ENCODE measurements at regions not wholly inside any gene's neighbourhood (a gene's known extent, or its start where the extent isn't known, plus 50 kb on each side); places are given as distances from the start of the nearest gene placed in this dataset.
"Not testable (repeated sequence)": the region's sequence is repeated elsewhere in the genome, so short reads cannot be mapped to it uniquely, and the experiment has no call there.

DNA sequence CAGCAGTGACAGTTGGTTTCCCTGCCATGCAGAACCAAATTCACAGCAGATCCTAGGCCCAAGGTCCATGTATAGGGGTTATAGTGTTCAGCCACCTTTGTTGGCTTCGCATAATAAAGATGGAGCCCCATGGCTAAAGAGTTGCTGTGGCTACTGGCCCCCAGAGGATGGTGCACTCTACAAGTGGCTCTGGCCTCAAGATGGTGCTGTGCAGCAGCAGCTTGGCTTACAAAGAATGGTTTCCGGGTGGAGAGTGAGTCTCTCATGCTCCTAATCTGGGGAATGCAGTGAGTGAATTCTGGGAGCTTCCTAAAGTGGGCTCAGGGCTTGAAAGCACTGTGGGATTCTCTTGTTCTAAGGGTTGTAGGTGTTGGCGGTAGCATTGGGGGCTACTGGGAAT, 1199.7 kb downstream of the CNTNAP5 start:
- no peak for DNase-seq

DNA sequence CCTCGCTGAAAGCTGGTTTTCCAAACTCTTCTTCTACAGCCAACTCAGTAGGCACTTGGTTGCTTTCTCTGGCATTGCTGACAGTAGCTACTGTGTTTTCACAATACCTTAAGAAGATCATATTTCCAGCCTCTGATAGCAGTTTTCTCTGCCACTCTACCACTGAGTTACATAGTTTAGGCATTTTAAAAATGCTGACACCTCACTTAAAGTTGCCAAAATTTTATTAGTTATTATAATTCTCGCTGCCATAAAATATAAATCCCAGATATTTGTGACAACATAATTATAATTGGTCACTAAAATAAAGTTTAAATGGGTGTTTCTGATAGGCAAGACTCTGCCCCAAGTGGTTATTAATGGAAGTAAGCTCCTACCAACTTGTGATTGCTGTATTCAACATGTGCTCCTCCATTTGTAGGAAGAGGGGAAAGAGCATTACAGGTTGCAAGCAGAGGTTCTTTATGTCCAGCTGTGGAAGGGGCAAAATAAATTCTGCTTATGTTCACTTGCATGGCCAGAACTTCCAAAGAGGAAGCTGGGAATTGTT, 1202.8 kb downstream of the CNTNAP5 start:
- no peak for DNase-seq

DNA sequence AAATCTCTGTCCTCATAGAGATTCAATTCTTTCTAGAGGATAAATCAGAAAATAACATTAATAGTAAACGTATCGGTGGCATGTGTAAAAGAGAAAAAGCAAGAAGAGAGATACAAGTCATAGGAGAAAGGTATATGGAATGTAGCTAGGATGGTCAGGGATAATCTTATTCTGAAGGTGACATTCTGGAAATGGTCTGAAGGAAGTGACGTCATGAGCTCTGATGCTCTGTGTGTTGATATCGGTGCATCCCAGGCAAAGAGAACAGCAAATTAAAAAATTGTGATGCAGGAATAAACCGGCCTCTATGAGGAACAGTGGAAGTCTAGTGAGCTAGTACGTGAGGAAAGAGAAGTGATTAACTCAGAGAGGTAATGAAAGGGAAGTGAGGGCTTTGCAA, 1215.8 kb downstream of the CNTNAP5 start:
- DNase-seq, result no peak

DNA sequence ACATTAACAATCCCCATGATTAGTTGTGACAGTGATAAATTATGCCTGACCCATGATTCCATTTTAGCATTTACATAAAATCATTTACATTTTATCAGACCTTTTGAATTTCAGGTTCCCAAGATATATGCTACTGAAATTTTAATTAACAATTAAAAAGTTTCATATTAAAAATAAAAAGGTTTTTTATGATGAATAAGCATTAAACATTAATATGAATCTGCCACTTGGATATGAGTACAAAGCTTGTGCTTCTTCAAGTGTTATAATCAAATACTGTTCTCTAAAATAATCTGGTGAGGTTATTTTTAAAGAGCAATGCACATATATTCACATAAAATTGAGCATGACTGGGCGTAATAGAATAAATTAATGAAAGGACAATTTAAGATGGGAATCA, 1218.0 kb downstream of the CNTNAP5 start:
- no peak for DNase-seq

DNA sequence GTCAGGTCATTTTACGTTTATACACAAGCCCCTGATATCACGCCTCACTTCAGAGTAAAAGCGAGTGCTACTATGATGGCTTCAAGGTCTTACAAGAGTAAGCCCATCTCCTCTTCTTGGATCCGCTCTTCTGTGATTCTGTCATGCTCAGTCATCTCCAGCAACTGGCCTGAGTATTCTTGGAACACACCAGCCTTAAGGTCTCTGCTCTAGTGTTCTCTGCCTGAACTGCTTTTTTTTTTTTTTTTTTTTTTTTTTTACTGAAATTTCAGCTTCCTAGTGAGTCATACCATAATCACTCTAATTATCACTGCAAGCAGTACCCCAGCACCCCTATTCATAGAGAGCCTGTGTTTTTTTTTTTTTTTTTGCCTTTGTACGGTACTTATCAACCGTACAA, 1228.9 kb downstream of the CNTNAP5 start:
- DNase-seq, result no peak

DNA sequence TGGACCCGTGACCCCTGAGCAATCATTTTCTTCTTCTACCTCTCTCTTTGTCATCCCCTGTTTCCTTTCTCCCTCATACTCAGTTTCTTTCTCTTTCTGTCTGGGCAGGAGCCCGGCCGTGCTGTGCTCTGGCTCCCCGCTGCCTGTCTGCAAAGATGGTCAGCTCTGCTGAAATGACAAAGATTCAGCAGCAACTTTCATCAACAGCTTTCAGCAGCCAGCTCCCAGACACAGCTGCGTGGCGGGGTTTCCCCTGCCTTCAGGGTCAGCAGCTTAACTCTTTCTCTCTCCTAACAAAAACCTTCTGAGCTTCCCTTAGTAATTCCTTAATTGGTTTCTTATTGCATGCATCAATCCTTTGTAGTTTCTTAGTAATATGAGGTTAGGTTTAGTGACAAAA, 1234.4 kb downstream of the CNTNAP5 start:
- no peak for DNase-seq

DNA sequence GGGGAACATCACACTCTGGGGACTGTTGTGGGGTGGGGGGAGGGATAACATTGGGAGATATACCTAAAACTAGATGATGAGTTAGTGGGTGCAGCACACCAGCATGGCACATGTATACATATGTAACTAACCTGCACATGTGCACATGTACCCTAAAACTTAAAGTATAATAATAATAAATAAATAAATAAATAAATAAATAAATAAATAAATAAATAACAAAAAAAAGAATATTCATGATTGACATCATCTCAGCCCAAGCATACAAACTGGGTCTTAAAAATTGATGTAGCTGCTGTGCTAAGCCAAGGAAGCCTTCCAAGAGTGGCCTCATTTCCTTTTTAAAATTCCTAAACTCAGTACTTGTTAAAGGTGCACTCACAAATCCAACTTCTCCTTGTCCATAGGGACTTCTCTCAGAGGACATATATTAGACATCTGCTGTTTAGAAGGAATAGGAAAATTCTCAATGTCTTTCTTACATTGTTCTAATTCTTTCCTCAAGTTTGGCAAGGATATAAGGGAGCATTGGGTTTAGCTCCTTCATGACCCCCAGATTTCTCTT, 1235.4 kb downstream of the CNTNAP5 start:
- not testable (repeated sequence) for DNase-seq

DNA sequence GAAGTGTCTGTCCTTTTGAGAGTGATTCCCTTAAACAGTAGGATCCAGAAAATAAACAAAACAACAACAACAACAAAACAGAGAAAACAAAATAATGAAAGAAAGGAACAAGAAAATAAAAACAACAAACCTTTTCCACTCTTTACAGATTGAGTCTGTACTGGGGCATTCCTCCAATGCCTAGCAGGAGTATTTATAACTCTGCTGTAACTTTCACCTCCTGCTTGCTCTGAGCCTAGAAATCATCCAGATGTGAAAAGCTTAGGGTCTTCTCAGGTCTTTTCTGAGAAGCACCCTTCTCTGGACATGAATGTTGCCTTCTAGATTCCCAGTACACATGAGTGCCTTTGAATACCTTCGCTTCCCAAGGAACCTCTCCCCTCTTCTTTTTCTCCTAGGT, 1239.4 kb downstream of the CNTNAP5 start:
- no peak for DNase-seq

DNA sequence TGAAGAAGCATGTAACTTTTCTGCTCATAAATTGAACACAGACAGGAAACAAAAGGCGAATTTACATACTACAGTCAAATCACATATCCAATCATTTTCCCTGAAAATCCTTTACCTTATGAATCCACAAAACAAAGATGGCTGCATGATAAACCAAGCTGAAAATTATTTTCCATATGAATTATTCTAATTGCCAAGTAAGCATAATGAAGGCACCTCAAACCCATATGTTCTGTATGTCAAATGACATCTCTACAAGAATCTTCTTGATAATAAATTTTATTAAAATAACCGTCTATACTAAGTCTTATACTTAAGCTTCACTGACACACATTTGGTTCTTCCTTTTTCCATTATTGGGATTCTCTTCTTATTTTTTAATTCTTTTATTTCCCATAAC, 1242.6 kb downstream of the CNTNAP5 start:
- DNase-seq, result no peak

DNA sequence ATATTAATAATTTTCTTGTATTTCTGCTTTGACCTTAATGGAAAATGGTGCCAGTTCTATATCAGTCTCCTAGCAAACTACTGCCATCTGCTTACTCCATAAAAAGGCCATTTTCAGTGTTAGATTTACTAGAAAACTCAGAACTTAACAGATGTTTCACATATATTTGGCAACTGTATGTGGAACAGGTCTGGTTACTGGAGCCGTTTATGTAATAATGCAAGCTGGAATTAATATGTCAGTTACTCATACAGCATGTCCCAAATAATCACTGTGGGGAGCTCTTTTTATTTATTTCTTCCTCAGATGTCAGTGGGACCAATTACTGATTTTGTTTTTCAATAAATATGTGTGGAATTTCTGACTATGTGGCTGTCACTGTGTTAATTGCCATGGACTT, 1247.6 kb downstream of the CNTNAP5 start:
- DNase-seq, result no peak

DNA sequence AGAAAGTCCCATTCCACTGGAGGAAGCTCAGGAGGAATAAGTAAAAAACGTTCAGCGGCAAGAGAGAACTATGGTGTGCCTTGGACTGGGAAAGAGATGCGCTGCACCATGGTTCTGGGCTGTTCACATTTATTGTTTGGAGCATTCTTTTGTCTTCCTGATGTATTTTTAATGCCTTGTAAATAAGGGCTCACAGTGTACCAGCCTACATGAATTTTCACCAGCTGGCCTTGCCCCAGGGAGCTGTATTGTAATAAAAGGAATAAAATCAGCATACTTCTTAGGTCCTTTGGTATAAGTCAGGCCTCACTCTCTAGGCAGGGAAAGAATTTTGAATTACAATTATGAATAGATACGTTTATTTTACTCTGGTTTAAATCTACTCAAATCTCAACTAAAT, 1249.6 kb downstream of the CNTNAP5 start:
- DNase-seq, result no peak

DNA sequence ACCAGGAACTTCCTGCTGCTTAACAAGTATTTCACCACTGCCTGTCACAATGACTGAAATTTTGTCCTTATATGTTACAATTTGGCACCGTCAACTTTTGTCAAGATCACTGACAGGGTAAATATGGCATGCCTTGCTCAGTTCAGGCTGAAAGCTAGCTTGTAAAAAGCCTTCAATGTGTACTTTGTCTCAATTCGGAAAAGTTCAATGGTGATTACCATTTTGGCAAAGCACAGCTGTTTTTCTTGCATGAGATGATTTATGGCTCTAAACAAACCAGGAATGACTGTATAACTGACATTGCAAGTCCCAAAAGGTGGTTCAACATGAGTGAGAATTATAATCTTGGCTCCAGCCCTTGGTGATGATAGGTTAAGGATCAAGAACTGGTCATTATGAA, 1255.2 kb downstream of the CNTNAP5 start:
- DNase-seq, result no peak

DNA sequence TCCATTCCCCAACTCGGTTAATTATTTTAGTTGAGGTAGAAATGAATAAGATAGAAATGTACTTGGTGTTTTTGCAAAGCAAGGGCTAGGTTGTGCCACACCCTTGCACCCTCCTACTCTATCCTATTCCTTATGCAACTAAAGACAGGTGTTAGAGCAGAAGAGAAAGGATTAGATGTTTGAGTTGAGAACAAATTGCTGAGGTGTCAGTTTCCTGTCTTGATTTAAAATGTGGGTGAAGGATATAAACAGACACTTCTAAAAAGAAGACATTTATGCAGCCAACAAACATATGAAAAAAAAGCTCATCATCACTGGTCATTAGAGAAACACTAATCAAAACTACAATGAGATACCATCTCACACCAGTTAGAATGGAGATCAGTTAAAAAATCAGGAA, 1256.2 kb downstream of the CNTNAP5 start:
- no peak for DNase-seq

DNA sequence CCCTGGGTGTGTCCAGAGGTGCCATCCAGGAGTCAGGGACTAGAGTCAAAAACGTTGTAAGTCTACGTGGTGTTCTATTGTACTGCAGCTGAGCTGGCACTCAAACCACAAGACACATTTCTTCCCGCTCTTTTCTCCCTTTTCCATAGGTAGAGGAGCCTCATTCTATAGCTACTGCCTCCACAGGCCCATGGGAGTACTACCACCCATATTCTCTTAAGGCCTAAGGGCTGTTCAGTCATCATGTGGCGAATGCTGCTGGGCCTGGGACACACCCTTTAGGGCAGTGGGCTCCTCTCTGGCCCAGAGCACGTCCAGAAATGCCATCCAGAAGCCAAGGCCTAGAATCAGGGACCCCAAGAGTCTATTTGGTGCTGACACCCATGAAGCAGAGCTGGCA, 1271.7 kb downstream of the CNTNAP5 start:
- DNase-seq, result no peak

DNA sequence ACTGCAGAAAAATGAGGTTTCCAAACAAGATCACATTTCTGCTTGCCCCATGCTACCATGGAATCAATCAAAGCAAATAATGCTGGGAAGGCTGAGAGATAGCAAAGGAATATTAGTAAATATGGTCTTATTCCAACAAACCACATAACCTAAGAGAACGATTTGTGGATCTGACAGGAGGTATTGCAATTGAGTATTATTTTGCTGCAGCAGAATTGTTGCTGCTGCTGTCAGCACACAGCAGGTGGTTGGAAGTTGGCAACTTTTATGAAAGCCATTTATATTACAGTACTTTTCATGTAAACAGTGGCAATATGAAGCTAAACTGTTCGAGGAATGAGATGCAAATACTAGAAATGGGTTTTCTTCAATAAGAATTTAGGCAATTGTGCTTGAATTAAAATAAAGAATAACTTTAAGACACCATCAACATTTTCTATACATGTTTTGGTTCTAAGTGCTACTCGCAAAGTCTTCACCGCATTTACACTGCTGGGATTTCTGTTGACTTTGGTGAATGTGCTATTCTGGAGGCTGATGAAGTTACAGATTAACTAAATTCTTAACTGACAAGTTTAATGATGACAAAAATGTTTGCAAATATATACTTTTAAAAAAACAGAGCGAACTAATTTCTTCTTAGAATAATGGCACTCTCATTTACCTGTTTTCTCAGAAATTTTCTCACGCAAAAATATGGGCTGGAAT, 1285.7 kb downstream of the CNTNAP5 start:
- no peak for DNase-seq

DNA sequence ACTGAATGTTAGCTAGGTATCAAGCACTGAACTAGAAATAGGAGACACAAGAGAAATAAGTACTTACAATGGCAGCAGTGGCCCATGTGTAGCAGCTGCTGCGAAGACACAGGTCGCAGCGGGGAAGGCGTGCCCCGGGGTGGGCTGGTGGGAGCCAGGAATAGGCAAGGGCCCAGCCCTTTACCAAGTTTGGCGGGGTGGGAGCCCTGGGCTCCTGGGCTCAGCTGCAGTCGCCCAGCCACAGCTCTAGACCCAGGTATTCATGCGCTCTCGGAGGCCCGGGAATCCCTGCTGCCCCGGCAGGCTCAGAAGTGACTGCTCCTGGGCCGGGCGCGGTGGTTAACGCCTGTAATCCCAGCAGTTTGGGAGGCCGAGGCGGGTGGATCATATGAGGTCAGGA, 1287.3 kb downstream of the CNTNAP5 start:
- no peak for DNase-seq

DNA sequence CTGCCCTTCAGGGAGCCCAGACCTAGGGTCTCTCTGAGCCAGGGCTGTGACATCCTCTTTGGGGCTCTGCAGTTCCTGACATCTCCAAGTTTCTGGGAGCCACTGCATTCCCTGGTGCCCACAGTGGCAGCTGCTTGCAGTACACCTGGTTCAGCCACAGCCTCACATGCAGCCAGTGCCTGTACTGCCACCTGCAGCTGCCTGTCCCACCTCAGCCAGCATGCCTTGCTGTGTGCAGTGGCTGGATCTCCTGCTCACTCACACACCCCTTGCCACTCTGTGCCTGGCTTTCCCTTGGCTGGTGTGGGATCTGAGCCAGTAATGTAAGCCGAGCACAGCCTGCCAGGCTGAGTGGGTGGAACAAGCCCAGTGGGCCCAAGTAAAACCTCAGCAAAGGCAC, 1288.7 kb downstream of the CNTNAP5 start:
- no peak for DNase-seq

DNA sequence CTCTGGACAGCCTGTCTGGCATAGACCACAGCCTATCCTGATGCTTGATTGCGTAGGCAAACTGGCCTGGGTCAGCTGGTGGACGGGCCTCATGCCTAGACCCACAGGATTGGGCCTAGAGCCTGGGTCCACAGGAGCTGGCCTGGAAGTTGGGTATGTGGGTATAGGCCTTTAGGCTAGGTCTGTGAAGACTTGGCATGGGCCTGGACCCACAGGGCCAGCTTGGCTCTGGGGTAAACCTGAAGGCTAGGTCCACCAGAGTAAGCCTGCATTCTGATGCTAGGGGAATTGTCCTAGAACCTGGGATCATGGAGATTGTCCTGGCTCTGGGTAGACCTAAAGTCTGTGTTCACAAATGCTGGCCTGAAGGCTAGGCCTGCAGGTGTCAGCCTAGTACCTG, 1293.7 kb downstream of the CNTNAP5 start:
- DNase-seq, result no peak

DNA sequence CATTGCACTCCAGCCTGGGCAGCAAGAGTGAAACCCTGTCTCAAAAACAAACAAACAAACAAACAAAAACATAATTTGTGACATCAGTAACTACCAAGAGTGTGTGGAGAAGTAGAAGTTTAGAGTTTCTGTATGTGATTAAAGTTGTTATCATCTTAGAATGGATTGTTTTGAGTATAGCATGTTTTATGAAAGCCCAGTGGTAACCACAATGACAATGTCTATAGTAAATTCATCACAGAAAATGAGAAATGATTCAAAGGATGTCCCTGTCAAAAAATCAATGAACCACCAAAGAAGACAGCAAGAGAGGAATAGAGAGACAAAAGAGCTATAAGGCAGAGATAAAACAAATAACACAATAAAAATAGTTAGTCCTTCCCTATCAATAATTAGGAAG, 1299.2 kb downstream of the CNTNAP5 start:
- DNase-seq, result no peak

DNA sequence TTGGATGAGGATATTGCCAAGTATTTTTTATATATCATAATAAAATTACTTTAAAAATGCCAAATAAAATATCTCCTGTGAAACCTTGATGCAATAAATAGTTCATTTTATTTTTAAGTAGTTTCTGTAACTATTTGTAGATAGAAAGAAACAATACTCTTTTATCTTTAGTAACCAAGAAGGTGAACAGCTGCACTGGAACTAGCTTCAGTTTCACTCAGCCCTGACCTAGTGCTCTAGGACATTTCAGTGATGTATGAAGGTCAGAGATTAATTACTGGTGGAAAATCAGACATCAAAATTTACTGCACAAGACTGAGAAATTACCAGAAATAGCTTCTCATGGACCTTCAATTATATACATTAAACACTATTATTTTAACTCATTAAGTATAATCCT, 1305.0 kb downstream of the CNTNAP5 start:
- no peak for DNase-seq

DNA sequence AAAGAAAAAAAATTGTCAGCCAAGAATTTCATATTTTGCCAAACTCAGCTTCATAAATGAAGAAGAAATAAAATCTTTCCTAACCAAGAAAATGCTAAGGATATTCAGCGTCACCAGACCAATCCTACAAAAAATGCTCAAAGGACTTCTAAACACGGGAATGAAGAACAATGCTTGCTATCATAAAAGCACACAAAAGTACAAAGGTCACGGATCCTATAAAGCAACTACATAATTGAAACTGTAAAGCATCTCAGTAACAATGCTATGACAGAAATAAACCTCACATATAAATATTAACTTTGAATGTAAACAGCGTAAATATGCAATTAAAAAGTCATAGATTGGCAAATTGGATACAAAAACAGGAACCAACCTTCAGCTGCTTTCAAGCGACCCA, 1314.6 kb upstream of the GYPC start:
- DNase-seq, result no peak

DNA sequence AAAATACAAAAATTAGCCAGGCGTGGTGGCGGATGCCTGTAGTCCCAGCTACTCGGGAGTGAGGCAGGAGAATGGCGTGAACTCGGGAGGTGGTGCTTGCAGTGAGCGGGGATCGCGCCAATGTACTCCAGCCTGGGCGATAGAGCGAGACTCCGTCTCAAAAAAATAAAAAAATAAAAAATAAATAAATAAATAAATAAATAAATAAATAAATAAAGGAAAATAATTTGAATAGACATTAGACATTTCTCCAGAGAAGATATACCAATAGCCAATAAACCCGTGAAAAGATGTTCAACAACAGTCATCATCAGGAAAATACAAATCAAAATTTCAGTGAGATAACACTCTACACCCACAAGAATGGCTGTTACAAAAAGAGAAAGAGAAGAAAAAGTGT, 1302.4 kb upstream of the GYPC start:
- not testable (repeated sequence) for DNase-seq

DNA sequence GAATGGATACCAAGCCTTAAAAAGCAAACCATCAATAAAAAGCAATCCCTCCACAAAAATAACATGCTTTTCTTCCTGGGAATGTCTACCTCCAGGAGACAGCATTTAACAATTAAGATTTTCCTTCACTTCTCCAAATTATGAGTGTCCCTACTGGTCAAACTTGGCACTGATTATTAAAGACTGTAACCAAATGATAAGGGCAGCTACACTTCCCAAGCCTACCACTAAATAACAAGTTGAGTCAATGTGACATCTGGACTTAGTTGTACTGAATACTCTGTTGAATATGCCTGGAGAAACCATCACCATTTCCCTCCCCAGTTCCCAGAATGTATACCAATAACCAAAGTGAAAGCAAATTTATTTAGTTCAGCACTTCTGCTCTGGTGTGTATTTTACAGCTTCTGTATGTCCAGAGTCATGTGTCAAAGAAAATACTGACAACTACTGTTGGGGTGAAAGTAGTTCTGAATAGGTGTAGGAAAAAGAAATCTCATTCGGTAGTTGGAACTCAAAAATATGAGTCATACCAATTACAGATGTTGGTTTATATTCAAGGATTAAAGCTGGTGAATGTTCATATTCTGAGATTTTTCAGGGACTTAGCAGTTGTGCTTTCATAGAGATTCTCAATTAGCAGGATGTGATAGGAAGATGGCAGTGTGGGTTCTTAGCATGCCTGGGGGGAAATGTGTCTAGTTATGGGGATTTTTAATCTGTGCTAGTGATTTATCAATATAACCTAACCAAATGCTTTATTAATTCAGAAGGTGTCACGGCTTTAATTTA, 1291.6 kb upstream of the GYPC start:
- DNase-seq, result no peak

DNA sequence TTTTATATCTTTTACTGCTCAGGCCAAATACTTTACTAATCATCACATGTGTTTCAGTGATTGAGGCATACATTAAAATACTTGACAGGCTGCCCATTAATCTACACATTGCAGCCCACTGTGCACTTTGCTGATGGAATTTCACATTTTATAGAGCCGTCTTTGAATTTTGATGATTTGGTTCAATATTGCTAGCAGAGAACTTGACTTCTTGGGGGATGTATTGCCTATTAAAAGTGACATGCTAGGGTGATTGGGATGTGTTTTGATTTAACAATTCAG, 1291.0 kb upstream of the GYPC start:
- no peak for DNase-seq
